PFSK-1 (cell line): ENCODE measurements at regions not wholly inside any gene's neighbourhood (a gene's known extent, or its start where the extent isn't known, plus 50 kb on each side); places are given as distances from the start of the nearest gene placed in this dataset.

Source experiments
- FOXP2 ChIP-seq: optimal IDR thresholded peaks from 2 replicates; pipeline ENCODE3; 2011; ENCODE audit warnings: borderline replicate concordance, control low read depth, inconsistent platforms; ENCODE audit not compliant: insufficient read depth; ENCODE audit errors: extremely low read length, extremely low read depth
- POLR2AphosphoS5 ChIP-seq: IDR thresholded peaks from 2 replicates; pipeline ENCODE4 v1.6.1; 2012; ENCODE audit warnings: low read depth, mild to moderate bottlenecking, control low read depth, low read length, moderate library complexity
- REST ChIP-seq, 2 experiments: IDR thresholded peaks; 2 replicates each; pipeline versions ENCODE4 v1.6.1 to v1.8.0; 2011 to 2012; ENCODE audit warnings: low read depth in 2 of 2, low read length in 2 of 2, control low read depth in 1 of 2, inconsistent platforms in 1 of 2, mild to moderate bottlenecking in 1 of 2, moderate library complexity in 1 of 2; ENCODE audit not compliant: insufficient read depth in 1 of 2
- SIN3A ChIP-seq: IDR thresholded peaks from 2 replicates; pipeline ENCODE4 v1.6.1; 2012; ENCODE audit warnings: mild to moderate bottlenecking, low read length, moderate library complexity, borderline replicate concordance; ENCODE audit not compliant: insufficient read depth
- TAF1 ChIP-seq: IDR thresholded peaks from 2 replicates; pipeline ENCODE4 v1.6.1; 2012; ENCODE audit warnings: low read length, control low read depth, borderline replicate concordance; ENCODE audit not compliant: insufficient read depth

GRCh38 chr5:20604992-20605391, 617.0 kb upstream of the CDH18 start:
- TF ChIP-seq SIN3A: no peak
- no peak for TF ChIP-seq REST (IDR thresholded peaks at IDR 0.05; ENCODE audit: insufficient read depth in 1 of 2, low read depth in 2 of 2, low read length in 2 of 2)
- TF ChIP-seq POLR2AphosphoS5: no peak
- no peak for TF ChIP-seq FOXP2
- no peak for TF ChIP-seq TAF1

DNA sequence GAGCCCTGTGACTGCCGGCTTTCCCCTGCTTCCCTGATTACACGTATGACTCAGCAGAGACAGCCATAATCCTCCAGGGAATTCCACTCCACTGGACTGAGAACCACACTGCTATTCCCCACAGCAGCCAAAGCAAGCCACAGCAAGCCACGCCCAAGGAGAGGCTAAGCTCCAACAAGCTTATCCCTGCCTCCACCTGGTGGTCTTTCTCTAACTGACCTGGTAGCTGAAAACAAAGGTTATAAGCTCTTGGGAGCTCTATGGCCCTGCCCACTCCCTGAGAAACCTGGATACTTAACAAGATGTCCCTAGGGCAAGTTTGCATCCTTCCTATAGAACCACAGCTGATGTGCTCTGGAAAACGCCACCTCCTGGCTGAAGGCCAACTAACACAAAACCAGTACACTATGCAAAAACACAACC, 613.7 kb upstream of the CDH18 start:
- no peak for TF ChIP-seq FOXP2
- TF ChIP-seq POLR2AphosphoS5: no peak
- TF ChIP-seq SIN3A: no peak
- no peak for TF ChIP-seq TAF1
- no peak for TF ChIP-seq REST (IDR thresholded peaks at IDR 0.05; ENCODE audit: insufficient read depth in 1 of 2, low read depth in 2 of 2, low read length in 2 of 2)

- TF ChIP-seq REST (IDR thresholded peaks at IDR 0.05; ENCODE audit: insufficient read depth in 1 of 2, low read depth in 2 of 2, low read length in 2 of 2): no peak
- no peak for TF ChIP-seq TAF1
Measured at GRCh38 chr5:20590356-20590755, 602.4 kb upstream of the CDH18 start.

GRCh38 chr5:20575571-20575970, 587.6 kb upstream of the CDH18 start:
- TF ChIP-seq FOXP2 (no peak), REST (IDR thresholded peaks at IDR 0.05; ENCODE audit: insufficient read depth in 1 of 2, low read depth in 2 of 2, low read length in 2 of 2) (no peak), POLR2AphosphoS5 (no peak), TAF1 (no peak), SIN3A (no peak)

GRCh38 chr5:20574576-20574975, 586.6 kb upstream of the CDH18 start:
- TF ChIP-seq SIN3A (no peak), POLR2AphosphoS5 (no peak), REST (IDR thresholded peaks at IDR 0.05; ENCODE audit: insufficient read depth in 1 of 2, low read depth in 2 of 2, low read length in 2 of 2) (no peak), FOXP2 (no peak)
